GM23248 (cell line): ENCODE measurements at regions not wholly inside any gene's neighbourhood (a gene's known extent, or its start where the extent isn't known, plus 50 kb on each side); places are given as distances from the start of the nearest gene placed in this dataset.

Source experiments
- EZH2 ChIP-seq: fragments of 200-600 bp; sonication (generic); IDR thresholded peaks from 2 replicates; pipeline ENCODE4 v1.6.1; 2018; ENCODE audit warnings: antibody characterized with exemption, mild to moderate bottlenecking; ENCODE audit not compliant: insufficient read depth, poor library complexity, severe bottlenecking
- EZH2phosphoT487 ChIP-seq: fragments of 200-600 bp; sonication (generic); IDR thresholded peaks from 2 replicates; pipeline ENCODE4 v1.6.1; 2018; ENCODE audit warnings: antibody characterized with exemption, moderate library complexity, mild to moderate bottlenecking, low read depth; ENCODE audit not compliant: insufficient read depth

DNA sequence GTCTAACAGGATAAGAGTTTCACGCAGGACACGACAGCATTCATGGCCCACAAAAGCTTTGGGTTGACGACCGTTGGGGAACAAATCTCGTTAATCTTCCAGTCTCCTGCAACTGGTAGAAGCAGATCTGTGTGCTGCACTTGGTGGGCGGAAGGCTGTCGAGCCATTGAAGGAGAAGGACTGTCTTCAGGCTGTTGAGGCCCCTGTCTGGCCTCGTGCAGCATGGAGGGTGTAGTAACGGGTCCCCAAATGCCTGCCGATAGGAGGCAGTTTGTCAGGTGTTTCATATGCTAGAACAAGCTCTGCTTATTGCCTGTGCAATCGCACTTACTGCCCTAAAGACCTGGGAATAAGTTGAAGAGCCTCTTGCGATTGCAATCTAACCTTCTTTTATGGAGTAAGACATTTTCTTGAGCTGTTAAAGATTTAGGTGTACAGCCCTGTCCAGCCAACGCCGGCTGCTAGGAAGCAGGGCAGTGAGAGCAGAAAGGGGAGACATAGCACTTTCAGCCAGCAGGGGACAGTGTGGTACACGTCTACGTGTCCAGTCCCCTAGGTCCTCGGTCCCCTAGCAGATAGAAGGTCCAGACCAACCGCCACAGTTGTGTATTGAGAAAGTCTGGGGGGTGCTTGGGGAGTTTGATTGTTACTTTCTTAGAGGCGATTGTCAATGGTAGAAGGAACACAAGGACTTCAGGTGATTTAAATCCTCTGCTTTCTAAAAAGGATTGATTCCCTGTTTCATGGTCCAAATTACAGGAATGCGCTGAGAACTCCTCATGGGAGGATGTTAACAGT, 102.3 kb upstream of the TMPRSS2 start:
- TF ChIP-seq EZH2phosphoT487 (no peak), EZH2 (no peak)
